H9 (cell line): ENCODE measurements at regions not wholly inside any gene's neighbourhood (a gene's known extent, or its start where the extent isn't known, plus 50 kb on each side); places are given as distances from the start of the nearest gene placed in this dataset.

Source experiments
- DNase-seq: peaks from one replicate; pipeline ENCODE4 v3.0.0-alpha.2; 2017
- H2AFZ ChIP-seq: one replicate; pipeline ENCODE4 v1.6.1; 2013; ENCODE audit warnings: mild to moderate bottlenecking, low read length, control low read depth, moderate library complexity
- H2AK5ac ChIP-seq: 2 replicates; pipeline ENCODE4 v1.6.1; 2013; ENCODE audit warnings: low read length, control low read depth, mixed read lengths; ENCODE audit not compliant: insufficient read length
- H2BK120ac ChIP-seq: one replicate; pipeline ENCODE4 v1.6.1; 2013; ENCODE audit warnings: low read depth, mild to moderate bottlenecking, low read length, control low read depth, inconsistent platforms; ENCODE audit not compliant: poor library complexity, severe bottlenecking
- H2BK12ac ChIP-seq: 2 replicates; pipeline ENCODE4 v1.6.1; 2013; ENCODE audit warnings: low read length, control low read depth, mixed read lengths, low read depth; ENCODE audit not compliant: insufficient read length
- H2BK15ac ChIP-seq: 2 replicates; pipeline ENCODE4 v1.6.1; 2013; ENCODE audit warnings: low read depth, low read length, control low read depth
- H2BK20ac ChIP-seq: one replicate; pipeline ENCODE4 v1.6.1; 2013; ENCODE audit warnings: low read depth, mild to moderate bottlenecking, low read length, control low read depth, inconsistent platforms; ENCODE audit not compliant: poor library complexity, severe bottlenecking
- H2BK5ac ChIP-seq: 2 replicates; pipeline ENCODE4 v1.6.1; 2013; ENCODE audit warnings: low read length, control low read depth, mixed read lengths; ENCODE audit not compliant: insufficient read length
- H3K14ac ChIP-seq: 2 replicates; pipeline ENCODE4 v1.6.1; 2013; ENCODE audit warnings: low read length, control low read depth; ENCODE audit not compliant: insufficient read depth
- H3K18ac ChIP-seq: 2 replicates; pipeline ENCODE4 v1.6.1; 2013; ENCODE audit warnings: low read depth, mild to moderate bottlenecking, mixed read lengths, low read length, control low read depth; ENCODE audit not compliant: insufficient read length
- H3K23ac ChIP-seq: 2 replicates; pipeline ENCODE4 v1.6.1; 2013; ENCODE audit warnings: low read length, control low read depth, mixed read lengths, low read depth; ENCODE audit not compliant: insufficient read length
- H3K23me2 ChIP-seq: 2 replicates; pipeline ENCODE4 v1.6.1; 2013; ENCODE audit warnings: low read depth, mild to moderate bottlenecking, mixed read lengths, low read length, control low read depth; ENCODE audit not compliant: insufficient read length, poor library complexity, severe bottlenecking
- H3K27ac ChIP-seq: 2 replicates; pipeline ENCODE4 v1.5.1; 2013; ENCODE audit warnings: low read length, control low read depth, mixed read lengths, low read depth; ENCODE audit not compliant: insufficient read length
- H3K27me3 ChIP-seq: 2 replicates; pipeline ENCODE4 v1.6.1; 2013; ENCODE audit warnings: low read length, control low read depth, inconsistent platforms; ENCODE audit not compliant: insufficient read depth
- H3K4ac ChIP-seq: 2 replicates; pipeline ENCODE4 v1.6.1; 2013; ENCODE audit warnings: low read depth, mild to moderate bottlenecking, control low read depth, inconsistent platforms, low read length, moderate library complexity
- H3K4me1 ChIP-seq: 2 replicates; pipeline ENCODE4 v1.6.1; 2013; ENCODE audit warnings: low read length, control low read depth, inconsistent platforms; ENCODE audit not compliant: insufficient read depth
- H3K4me2 ChIP-seq: 2 replicates; pipeline ENCODE4 v1.6.1; 2013; ENCODE audit warnings: low read length, control low read depth, mixed read lengths; ENCODE audit not compliant: insufficient read length, insufficient read depth
- H3K56ac ChIP-seq: 2 replicates; pipeline ENCODE4 v1.6.1; 2013; ENCODE audit warnings: low read depth, mild to moderate bottlenecking, mixed read lengths, low read length, control low read depth; ENCODE audit not compliant: insufficient read length
- H3K79me1 ChIP-seq: 2 replicates; pipeline ENCODE4 v1.6.1; 2013; ENCODE audit warnings: low read depth, mild to moderate bottlenecking, moderate library complexity, low read length, control low read depth, inconsistent platforms; ENCODE audit not compliant: insufficient read depth, poor library complexity, severe bottlenecking
- H3K79me2 ChIP-seq: 2 replicates; pipeline ENCODE4 v1.6.1; 2013; ENCODE audit warnings: low read length, control low read depth, inconsistent platforms; ENCODE audit not compliant: insufficient read depth
- H3K9ac ChIP-seq: 2 replicates; pipeline ENCODE4 v1.6.1; 2013; ENCODE audit warnings: low read length, control low read depth, mixed read lengths; ENCODE audit not compliant: insufficient read length; ENCODE audit errors: extremely low read depth
- H3K9me3 ChIP-seq: one replicate; pipeline ENCODE4 v1.6.1; 2013; ENCODE audit warnings: low read depth, low read length, inconsistent platforms; ENCODE audit not compliant: control insufficient read depth
- H3T11ph ChIP-seq: one replicate; pipeline ENCODE4 v1.6.1; 2013; ENCODE audit warnings: mild to moderate bottlenecking, low read length, control low read depth, inconsistent platforms
- H4K20me1 ChIP-seq: one replicate; pipeline ENCODE4 v1.6.1; 2013; ENCODE audit not compliant: control insufficient read depth, insufficient read length, insufficient read depth
- H4K5ac ChIP-seq: 2 replicates; pipeline ENCODE4 v1.6.1; 2013; ENCODE audit warnings: low read depth, mild to moderate bottlenecking, mixed read lengths, low read length, control low read depth; ENCODE audit not compliant: insufficient read length
- H4K8ac ChIP-seq: replicated peaks from 2 replicates; pipeline ENCODE4 v1.6.1; 2013; ENCODE audit warnings: low read length, control low read depth, mixed read lengths, low read depth; ENCODE audit not compliant: insufficient read length
- H4K91ac ChIP-seq: 2 replicates; pipeline ENCODE4 v1.6.1; 2013; ENCODE audit warnings: low read depth, mild to moderate bottlenecking, moderate library complexity, mixed read lengths, low read length, control low read depth; ENCODE audit not compliant: insufficient read length
- H3K27ac Mint-ChIP-seq, 3 experiments: 2 replicates in 2 of 3; 3 replicates in 1 of 3; pipeline ENCODE4 v1.8.0; 2020 to 2021; ENCODE audit warnings: mixed read lengths in 3 of 3, mild to moderate bottlenecking in 1 of 3, moderate library complexity in 1 of 3
- H3K27me3 Mint-ChIP-seq: 2 replicates; pipeline ENCODE4 v1.8.0; 2021; ENCODE audit warnings: low read depth, mild to moderate bottlenecking, moderate library complexity, mixed read lengths
- H3K36me3 Mint-ChIP-seq, 3 experiments: 2 replicates in 2 of 3; 3 replicates in 1 of 3; pipeline ENCODE4 v1.8.0; 2020 to 2021; ENCODE audit warnings: low read depth in 3 of 3, mixed read lengths in 3 of 3; ENCODE audit not compliant: insufficient read depth in 1 of 3
- H3K4me1 Mint-ChIP-seq, 2 experiments: 2 replicates each; pipeline ENCODE4 v1.8.0; 2020; ENCODE audit warnings: mixed read lengths in 2 of 2
- H3K4me3 Mint-ChIP-seq, 2 experiments: 2 replicates in 1 of 2; 3 replicates in 1 of 2; pipeline ENCODE4 v1.8.0; 2020 to 2021; ENCODE audit warnings: mild to moderate bottlenecking in 2 of 2, mixed read lengths in 2 of 2, moderate library complexity in 1 of 2
- H3K9me3 Mint-ChIP-seq, 2 experiments: 2 replicates in 1 of 2; 3 replicates in 1 of 2; pipeline ENCODE4 v1.8.0; 2020; ENCODE audit warnings: mild to moderate bottlenecking in 2 of 2, mixed read lengths in 2 of 2, moderate library complexity in 1 of 2
- WGBS: extraction: QIAGEN DNeasy Blood & Tissue Kit; methylation state at CpG from one replicate; pipeline ENCODE4 v1.1.7; 2013; ENCODE audit warnings: missing lambda C conversion rate, low lambda C conversion rate, mixed read lengths; ENCODE audit not compliant: insufficient read length; ENCODE audit errors: extremely low coverage; 5-methylcytosine and 5-hydroxymethylcytosine counted together
- TF ChIP-seq, protein P1 (sequence below): fragments of 200-600 bp; sonication (generic); conservative IDR thresholded peaks from 3 replicates; pipeline ENCODE4 v1.8.0; 2021; ENCODE audit warnings: antibody characterized with exemption, mild to moderate bottlenecking

- Histone ChIP-seq H3K4me2 (no peak overlapping the region), H3K79me2 (no peaks in the 10 kb centered on the region), H3K4me1 (peaks cover 11% of the 10 kb centered on the region), H3K14ac (no peak overlapping the region), H3K9ac (no peak overlapping the region), H2BK20ac (no peak overlapping the region), H2AK5ac (no peak overlapping the region), H3K79me1 (no peaks in the 10 kb centered on the region), H2BK15ac (no peak overlapping the region), H2AFZ (no peak overlapping the region), H3K23ac (no peak overlapping the region), H4K5ac (no peak overlapping the region), H3K23me2 (no peaks in the 10 kb centered on the region), H4K20me1 (no peaks in the 10 kb centered on the region), H3K4ac (no peak overlapping the region), H2BK5ac (no peak overlapping the region), H3K27me3 (peaks cover 2% of the 10 kb centered on the region; the same call in 1 of the 2 replicates), H4K8ac (no peak overlapping the region), H2BK12ac (no peak overlapping the region), H3K18ac (no peak overlapping the region), H3T11ph (no peak overlapping the region), H3K56ac (no peak overlapping the region), H4K91ac (no peak overlapping the region), H3K27ac (no peak overlapping the region), H2BK120ac (no peak overlapping the region), H3K9me3 (peaks cover 14% of the 10 kb centered on the region)
- H3K4me1 Mint-ChIP-seq = peaks cover 36 to 40% of the 10 kb centered on the region in 2 experiments
- no peak for DNase-seq
- peaks cover 41% of the 10 kb centered on the region for H3K27me3 Mint-ChIP-seq
- WGBS = no CpG with 5 or more reads among the region's 5 CpGs
- no peak overlapping the region for H3K27ac Mint-ChIP-seq
- H3K36me3 Mint-ChIP-seq = peaks cover 13 to 20% (median 15%) of the 10 kb centered on the region in 3 experiments
- no peak overlapping the region for H3K4me3 Mint-ChIP-seq
- TF ChIP-seq, protein P1, sequence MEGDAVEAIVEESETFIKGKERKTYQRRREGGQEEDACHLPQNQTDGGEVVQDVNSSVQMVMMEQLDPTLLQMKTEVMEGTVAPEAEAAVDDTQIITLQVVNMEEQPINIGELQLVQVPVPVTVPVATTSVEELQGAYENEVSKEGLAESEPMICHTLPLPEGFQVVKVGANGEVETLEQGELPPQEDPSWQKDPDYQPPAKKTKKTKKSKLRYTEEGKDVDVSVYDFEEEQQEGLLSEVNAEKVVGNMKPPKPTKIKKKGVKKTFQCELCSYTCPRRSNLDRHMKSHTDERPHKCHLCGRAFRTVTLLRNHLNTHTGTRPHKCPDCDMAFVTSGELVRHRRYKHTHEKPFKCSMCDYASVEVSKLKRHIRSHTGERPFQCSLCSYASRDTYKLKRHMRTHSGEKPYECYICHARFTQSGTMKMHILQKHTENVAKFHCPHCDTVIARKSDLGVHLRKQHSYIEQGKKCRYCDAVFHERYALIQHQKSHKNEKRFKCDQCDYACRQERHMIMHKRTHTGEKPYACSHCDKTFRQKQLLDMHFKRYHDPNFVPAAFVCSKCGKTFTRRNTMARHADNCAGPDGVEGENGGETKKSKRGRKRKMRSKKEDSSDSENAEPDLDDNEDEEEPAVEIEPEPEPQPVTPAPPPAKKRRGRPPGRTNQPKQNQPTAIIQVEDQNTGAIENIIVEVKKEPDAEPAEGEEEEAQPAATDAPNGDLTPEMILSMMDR = no peak
- peaks cover 26 to 27% of the 10 kb centered on the region in 2 experiments for H3K9me3 Mint-ChIP-seq
Observed at GRCh38 chr7:24425664-24426063, 141.7 kb downstream of the NPY start.
